LNCAP (cell line): ENCODE measurements at regions not wholly inside any gene's neighbourhood (a gene's known extent, or its start where the extent isn't known, plus 50 kb on each side); places are given as distances from the start of the nearest gene placed in this dataset.

Experiments used
- TF ChIP-seq, protein P1 (sequence below): fragments of 450-650 bp; IDR thresholded peaks from 2 replicates; pipeline ENCODE4 v1.5.1; 2017; ENCODE audit warnings: mild to moderate bottlenecking

DNA sequence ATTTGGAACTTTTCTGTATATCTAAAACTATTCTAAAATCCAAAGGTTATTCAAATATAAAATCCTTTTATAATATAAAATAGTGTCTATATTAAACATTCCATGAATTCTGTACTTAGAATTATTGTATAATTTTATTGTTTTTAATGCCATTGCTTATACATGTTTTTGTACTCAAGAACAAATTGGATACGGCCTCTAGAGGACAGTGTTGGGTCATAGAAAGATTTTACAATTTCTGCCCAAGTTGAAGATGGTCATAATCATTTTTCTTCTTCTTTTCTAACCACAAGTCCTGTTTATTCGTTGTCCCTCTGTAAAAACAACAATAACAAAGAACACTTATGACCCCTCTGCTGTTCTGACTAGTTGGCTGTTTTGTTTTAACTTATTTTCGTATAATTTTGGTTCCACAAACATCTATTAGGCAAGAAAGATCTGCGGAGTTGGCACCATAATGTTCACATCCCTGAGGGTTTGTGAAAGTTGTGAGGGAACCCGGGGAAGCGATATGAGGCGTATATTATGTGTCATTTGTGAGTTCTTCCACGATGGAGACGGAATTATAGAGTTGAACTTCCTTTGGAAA, 75.7 kb upstream of the KIF26B start:
- TF ChIP-seq, protein P1, sequence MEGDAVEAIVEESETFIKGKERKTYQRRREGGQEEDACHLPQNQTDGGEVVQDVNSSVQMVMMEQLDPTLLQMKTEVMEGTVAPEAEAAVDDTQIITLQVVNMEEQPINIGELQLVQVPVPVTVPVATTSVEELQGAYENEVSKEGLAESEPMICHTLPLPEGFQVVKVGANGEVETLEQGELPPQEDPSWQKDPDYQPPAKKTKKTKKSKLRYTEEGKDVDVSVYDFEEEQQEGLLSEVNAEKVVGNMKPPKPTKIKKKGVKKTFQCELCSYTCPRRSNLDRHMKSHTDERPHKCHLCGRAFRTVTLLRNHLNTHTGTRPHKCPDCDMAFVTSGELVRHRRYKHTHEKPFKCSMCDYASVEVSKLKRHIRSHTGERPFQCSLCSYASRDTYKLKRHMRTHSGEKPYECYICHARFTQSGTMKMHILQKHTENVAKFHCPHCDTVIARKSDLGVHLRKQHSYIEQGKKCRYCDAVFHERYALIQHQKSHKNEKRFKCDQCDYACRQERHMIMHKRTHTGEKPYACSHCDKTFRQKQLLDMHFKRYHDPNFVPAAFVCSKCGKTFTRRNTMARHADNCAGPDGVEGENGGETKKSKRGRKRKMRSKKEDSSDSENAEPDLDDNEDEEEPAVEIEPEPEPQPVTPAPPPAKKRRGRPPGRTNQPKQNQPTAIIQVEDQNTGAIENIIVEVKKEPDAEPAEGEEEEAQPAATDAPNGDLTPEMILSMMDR = peak; percentile 79

GRCh38 chr1:245074898-245075297, 79.9 kb upstream of the KIF26B start:
- TF ChIP-seq, protein P1 = no peak

GRCh38 chr1:245074232-245074747, 80.5 kb upstream of the KIF26B start:
- TF ChIP-seq, protein P1 = no peak

DNA sequence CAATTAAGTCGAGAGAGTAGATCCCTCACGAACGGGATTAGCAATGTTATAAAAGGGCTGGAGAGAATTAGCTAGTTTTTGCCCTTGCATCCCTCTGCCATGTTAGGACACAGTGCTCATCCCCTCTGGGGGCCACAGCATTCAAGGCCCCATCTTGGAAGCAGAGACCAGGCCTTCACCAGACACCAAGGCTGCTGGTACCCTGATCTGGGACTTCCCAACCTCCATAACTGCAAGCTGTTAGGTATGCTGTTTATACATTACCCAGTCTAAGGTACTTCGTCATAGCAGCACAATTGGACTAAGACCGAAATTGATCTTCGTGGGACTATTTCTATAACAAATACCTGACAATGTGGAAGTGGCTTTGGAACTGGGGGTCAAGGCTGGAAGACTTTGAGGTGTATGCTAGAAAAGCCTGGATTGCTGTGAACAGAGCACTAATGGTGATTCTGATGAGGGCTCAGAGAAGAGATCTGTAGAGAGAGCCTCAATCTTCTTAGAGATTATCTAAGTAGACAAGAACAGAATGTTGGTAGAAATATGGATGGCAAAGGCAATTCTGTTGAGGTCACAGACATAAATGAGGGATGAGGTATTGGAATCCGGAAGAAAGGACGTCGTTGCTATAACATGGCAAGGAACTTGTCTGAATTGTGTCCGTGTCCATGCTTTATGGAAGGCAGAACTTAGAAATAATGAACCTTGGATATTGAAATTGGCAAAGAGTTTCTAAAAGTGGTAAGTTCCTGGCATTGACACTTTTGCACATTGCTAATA, 83.8 kb upstream of the KIF26B start:
- TF ChIP-seq, protein P1 = no peak

- TF ChIP-seq, protein P1 = no peak
These were observed 87.5 kb upstream of the KIF26B start for GRCh38 chr1:245067257-245067656.

- TF ChIP-seq, protein P1 = no peak
These were observed 92.0 kb upstream of the KIF26B start for GRCh38 chr1:245062741-245063305.

DNA sequence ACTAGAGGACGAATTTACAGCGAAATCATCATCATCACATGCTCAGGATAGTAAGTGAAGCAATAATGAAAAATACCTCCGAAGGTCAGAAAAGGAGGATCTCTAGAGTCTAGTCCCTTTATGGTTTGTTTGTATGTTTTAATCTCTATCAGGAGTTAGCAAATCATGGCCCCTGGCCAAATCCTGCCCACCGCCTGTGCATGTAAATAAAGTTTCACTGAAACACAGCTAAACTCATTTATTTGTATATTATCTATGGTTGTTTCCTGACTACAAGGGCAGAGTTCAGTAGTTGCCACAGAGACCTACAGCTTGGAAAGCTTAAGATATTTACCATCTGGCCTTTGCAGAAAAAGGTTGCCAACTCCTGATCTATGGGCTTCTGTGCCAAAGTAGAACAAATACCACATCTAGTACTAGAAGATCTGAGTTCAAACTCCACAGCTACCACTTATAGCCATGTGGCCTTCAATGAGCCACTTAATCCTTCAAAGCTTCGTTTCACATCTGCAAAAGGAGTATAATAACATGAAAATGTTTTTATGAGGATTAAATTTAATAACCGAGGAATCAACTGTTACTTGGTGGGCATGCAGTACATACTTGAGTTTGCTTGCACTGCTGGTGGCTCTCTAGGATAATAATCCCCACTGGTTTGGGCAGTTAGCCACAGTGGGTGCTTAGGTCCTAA, 94.0 kb upstream of the KIF26B start:
- TF ChIP-seq, protein P1 = no peak; the same call in 1 of the 2 replicates
